ENCODE measurements at regions not wholly inside any gene's neighbourhood (a gene's known extent, or its start where the extent isn't known, plus 50 kb on each side); places are given as distances from the start of the nearest gene placed in this dataset.

DNA sequence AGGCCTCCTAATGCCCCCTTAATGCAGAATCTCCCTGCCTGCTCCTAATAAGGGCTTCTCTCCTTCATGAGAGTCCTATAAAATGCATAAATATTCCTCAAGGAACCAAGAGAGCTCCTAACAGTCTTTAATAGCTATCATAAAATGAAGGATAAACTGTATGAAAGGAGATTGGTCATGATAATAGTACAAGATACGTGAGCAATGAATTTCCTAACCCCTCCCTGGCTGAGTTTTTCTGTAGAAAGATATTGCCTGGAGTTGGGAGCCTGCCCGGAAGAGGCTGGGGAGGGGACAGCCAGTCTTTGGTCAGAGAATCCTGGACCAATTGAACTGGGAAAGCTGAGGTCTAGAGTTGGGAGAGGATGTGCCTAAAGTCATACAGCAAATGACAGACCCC is 321.9 kb upstream of the CDH5 start:
- TF ChIP-seq POLR2A (IDR thresholded peaks at IDR 0.05): no peak
- TF ChIP-seq, protein P1, sequence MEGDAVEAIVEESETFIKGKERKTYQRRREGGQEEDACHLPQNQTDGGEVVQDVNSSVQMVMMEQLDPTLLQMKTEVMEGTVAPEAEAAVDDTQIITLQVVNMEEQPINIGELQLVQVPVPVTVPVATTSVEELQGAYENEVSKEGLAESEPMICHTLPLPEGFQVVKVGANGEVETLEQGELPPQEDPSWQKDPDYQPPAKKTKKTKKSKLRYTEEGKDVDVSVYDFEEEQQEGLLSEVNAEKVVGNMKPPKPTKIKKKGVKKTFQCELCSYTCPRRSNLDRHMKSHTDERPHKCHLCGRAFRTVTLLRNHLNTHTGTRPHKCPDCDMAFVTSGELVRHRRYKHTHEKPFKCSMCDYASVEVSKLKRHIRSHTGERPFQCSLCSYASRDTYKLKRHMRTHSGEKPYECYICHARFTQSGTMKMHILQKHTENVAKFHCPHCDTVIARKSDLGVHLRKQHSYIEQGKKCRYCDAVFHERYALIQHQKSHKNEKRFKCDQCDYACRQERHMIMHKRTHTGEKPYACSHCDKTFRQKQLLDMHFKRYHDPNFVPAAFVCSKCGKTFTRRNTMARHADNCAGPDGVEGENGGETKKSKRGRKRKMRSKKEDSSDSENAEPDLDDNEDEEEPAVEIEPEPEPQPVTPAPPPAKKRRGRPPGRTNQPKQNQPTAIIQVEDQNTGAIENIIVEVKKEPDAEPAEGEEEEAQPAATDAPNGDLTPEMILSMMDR (IDR thresholded peaks at IDR 0.05): no peak
